GM23248 (cell line): ENCODE measurements at regions not wholly inside any gene's neighbourhood (a gene's known extent, or its start where the extent isn't known, plus 50 kb on each side); places are given as distances from the start of the nearest gene placed in this dataset.

Source experiments
- EZH2 ChIP-seq: fragments of 200-600 bp; sonication (generic); IDR thresholded peaks from 2 replicates; pipeline ENCODE4 v1.6.1; 2018; ENCODE audit warnings: antibody characterized with exemption, mild to moderate bottlenecking; ENCODE audit not compliant: insufficient read depth, poor library complexity, severe bottlenecking
- EZH2phosphoT487 ChIP-seq: fragments of 200-600 bp; sonication (generic); IDR thresholded peaks from 2 replicates; pipeline ENCODE4 v1.6.1; 2018; ENCODE audit warnings: antibody characterized with exemption, moderate library complexity, mild to moderate bottlenecking, low read depth; ENCODE audit not compliant: insufficient read depth

- no peak for TF ChIP-seq EZH2
- no peak for TF ChIP-seq EZH2phosphoT487
Observed at GRCh38 chr10:121357401-121357800, 240.8 kb downstream of the FGFR2 start.
